Stimulated activated CD4-positive, alpha-beta T cell treated with anti-CD3 and anti-CD28 coated beads, Interleukin-15, amount 100 ng/mL, for 1 hour (primary cell): ENCODE measurements at regions not wholly inside any gene's neighbourhood (a gene's known extent, or its start where the extent isn't known, plus 50 kb on each side); places are given as distances from the start of the nearest gene placed in this dataset.
"Not testable (repeated sequence)": the region's sequence is repeated elsewhere in the genome, so short reads cannot be mapped to it uniquely, and the experiment has no call there.

Source experiments
- DNase-seq, 2 donors: peaks; one replicate each; pipeline ENCODE4 v3.0.0-alpha.2; 2020; ENCODE audit warnings: low read depth in 1 of 2, low spot score in 1 of 2

DNA sequence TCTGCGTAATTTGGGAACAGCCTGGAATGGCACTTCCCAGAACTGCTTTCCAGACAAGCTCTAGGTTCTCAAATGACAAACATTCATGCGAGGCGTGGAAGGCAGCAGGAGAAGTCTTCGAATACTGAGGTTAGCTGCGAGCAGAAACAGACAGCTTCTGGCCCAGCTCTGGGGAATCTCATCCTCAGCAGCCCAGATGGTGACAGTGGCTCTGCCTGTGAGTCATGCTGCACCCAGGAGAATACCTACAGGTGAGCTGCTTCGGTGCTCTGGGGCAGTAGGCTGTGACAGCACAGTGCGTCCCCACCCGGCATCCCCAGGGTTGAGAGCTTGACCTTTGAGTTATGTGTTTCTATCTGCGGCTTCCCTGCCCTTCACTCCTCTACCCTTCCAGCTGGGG is 258.6 kb downstream of the KLF13 start:
- no peak for DNase-seq

DNA sequence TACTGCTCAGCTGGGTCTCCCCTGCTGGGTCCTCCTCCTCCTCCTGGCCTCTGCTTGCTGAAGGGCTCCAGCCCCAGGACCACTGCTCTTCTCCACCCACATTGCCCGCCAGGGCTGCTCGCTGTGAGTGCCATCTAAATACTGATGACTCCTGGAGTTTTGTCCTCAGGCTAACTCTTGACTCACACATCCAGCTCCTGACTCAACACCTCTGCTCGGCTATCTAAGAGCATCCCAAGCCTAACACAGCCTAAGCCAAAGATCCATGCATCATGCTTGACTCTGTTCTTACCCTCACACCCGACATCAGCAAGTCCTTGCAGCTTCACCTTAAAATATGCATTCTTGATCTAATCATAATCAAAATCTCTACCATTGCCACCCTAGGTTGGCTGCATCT is 260.2 kb downstream of the KLF13 start:
- no peak for DNase-seq

DNA sequence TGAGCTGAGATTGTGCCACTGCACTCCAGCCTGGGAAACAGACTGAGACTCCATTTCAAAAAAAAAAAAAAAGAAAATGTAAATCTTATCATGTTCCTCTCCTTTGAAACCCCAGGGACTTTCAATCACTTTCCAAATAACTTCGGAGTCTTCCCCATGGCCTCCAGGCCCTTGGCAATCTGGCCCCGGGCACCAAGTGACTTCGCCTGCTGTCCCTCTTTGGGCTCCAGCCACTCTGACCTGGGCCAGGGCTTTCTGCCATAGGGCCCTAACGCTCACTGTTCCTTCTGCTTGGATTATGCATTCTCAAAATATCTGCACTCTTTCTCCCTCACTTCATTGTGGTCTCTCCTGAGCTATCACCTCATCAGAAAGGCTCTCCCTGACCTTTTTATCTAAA is 260.9 kb downstream of the KLF13 start:
- DNase-seq, result no peak

DNA sequence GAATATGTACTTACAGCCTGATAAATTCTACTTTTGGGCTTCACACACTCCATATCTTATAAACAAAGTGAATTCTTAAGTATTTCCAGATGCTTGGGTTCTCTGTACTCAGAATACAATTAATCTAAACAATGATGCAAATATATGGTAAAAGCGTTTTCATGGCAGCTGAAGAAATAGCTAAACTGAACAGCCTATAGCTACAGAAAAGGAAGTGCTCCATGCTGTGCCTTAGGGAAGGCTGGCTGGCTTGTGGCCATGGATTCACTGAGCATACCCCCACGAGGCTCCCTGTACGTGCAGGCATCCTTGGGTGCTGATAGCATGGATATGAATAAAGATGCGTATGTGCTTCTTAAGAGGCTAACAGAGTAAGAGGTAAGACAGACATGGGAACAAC is 264.0 kb downstream of the KLF13 start:
- DNase-seq, result no peak

DNA sequence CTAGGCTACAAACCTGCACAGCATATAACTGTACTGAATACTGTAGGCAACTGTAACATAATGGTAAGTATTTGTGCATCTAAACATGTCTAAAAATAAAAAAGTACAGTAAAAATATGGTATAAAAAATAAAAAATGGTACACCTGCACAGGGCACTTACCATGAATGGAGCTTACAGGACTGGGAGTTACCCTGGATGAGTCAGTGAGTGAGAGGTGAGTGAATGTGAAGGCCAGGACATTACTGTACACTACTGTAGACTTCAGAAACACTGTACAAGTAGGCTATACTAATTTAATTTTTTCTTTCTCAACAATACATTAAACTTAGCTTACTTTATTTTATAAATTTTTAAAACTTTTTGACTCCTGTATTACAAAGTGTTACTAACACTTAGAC is 265.3 kb downstream of the KLF13 start:
- no peak for DNase-seq

DNA sequence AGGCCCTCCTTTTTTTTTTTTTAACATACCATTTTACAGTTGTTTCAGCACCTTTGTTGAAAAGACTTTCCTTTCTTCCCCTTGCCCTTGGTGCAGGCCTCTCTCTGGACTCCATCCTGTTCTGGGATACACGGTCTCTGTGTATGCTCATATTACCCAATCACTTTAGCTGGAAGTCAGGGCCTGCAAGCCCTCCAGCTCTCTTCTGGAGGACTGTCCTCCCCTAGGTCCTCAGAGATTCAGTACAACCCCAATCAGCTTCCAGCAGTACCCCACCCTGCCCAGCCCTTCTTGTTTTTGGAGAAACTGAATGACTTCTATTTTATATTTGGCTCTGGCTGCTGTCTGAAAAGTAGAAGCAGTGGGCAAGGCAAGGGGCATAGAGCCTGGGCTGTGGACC is 270.8 kb downstream of the KLF13 start:
- DNase-seq, result no peak

DNA sequence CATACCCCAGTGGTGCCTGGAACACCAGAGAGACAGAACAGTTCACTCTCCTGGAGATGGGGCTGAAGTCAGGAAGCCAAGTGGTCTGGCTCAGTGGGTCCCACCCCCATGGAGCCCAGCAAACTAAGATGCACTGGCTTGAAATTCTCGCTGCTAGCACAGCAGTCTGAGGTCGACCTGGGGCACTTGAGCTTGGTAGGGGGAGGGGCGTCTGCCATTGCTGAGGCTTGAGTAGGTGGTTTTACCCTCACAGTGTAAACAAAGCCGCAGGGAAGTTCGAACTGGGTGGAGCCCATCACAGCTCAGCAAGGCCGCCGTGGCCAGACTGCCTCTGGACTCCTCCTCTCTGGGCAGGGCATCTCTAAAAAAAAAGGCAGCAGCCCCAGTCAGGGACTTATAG is 272.0 kb downstream of the KLF13 start:
- DNase-seq, result no peak

DNA sequence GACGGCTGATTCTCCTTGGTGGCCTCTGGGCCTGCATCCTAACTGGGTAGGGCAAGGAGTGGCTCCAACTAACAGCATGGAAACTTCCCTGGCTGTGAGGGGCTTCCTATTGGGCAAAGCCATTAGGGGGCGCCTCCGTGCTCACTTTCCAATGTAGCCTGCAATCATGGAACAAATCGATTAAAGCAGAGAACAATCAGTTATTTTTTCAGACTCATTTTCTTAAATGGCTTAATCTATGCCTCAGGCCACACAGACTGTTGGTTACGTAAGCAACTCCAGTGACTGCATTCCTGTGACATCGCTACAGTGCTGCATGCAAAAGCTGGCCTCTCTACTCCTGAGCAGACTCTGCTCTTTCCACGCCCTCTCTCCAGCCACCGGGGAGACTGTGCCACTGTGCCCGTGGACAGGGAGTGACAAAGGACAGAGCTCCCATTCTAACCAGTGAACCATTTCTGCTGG is 278.9 kb downstream of the KLF13 start:
- DNase-seq, result no peak

DNA sequence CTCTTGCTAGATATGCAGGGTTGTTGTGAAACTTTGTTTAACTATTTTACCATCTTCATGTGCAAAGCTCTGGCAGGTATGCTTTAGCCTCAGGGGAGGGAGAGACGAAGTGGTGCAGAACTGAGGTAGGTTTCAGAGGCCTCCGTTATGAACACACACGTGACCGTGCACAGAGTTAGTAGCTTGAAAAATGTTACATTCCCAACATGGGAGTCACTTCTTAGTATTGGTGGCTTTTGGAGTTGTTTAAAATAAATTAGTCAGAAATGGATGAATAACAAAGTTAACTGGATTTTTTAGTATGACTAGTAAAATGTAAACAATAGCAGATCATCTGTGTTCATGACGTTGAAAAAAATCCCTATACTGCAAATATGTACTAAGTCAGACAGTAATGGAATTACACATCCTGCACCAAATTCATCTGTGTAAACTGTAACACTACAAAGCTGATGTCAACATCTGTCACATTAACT is 279.6 kb downstream of the KLF13 start:
- no peak for DNase-seq

DNA sequence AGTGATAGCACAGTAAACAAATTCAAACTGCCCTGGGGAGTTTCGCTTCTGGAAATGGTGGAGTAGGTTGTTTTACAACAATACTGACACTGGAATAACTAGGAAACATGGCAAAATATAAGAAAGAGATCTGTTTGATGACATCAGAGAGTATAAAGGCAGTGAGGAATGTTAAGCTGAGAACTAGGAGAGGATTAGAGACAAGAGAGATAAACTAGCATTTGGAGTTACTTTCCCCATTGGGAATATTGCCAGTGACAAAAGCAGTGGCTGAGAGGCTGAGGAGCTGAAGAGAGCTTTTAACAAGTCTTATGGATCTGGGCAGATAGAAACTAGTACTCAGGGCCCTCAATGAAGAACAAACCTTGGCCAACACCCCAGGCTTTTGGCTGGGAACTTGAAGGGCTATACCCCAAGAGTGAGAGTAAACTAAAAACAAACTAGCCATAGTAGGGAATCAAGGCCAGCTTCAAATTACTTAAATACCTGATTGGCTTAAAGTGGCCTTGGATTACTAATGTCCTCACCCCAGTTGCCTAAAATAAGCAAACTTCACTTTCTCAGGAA is 280.4 kb downstream of the KLF13 start:
- no peak for DNase-seq

DNA sequence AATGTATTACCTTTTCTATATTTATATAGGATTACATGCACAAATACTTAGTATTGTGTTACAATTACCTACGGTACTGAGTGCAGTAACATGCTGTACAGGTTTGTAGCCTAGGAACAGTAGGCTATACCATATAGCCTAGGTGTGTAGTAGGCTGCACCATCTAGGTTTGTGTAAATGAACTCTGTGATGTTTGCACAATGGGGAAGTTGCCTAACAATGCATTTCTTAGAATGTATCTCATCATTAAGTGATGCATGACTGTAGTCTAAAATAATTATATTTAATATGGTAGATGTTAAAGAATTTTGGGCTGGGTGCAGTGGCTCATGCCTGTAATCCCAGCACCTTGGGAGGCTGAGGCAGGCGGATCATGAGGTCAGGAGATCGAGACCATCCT is 281.0 kb downstream of the KLF13 start:
- no peak for DNase-seq

DNA sequence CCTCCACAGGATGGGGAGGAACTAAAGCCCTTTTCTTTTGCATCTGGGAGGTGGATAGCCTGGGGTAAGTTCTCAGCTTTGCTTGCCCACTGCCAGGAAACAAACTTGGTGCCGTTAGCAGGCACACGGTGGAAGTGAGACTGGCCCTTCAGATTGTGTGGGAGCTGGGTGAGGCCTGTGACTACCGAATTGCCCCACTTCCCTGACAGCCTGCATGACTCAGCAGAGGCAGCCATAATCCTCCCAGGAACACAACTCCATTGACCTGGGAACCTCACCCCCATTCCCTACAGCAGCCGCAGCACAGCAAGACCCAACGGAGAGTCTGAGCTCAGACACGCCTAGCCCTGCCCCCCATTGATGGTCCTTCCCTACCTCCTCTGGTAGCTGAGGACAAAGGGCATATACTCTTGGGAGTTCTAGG is 282.6 kb downstream of the KLF13 start:
- no peak for DNase-seq

DNA sequence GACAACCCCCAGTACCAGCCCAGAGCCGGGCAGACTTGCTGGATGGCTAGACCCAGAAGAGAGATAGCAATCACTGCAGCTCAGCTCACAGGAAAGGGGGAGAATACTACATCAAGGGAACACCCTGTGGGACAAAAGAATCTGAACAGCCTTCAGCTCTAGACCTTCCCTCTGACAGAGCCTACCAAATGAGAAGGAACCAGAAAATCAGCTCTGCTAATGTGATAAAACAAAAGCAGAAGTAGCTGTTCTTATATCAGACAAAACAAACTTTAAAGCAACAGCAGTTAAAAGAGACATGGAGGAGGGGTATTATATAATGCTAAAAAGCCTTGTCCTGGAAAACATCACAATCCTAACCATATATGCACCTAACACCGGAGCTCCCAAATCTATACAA is 283.3 kb downstream of the KLF13 start:
- DNase-seq, result no peak

DNA sequence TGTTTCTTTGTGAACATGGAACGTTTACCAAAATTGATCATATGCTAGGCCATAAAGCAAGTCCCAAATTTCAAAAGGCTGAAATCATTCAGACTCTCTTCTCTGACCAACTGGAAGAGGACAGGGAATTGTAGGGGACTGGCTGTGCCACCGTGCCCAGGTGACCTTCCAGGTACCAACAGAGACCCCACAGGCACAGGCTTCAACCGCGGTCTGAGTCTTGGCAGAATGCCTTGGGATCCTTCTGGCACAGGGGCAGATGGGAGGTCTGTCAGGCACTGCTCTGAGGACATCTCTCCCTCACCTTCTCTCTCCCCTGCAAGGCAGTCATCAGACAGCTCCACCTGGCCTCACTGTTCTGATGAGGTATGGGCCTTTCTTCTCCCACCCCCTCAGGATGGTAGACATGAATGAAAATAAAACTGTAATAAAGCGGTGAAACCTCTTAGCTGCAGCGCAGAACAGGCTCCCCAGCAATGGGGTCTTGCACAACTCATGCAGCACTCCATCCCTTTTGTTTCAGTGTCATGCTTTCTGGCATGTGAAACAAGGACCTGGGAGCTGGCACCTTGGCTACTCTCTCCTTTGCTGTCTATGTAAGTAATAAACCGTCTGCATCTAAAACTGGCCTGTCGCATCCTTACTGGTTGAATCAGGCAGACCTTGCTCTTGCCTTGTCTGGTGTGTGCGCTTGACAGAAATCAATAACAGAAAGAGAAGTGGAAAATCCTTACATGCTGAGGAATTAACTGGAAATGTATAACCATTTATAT is 289.2 kb downstream of the KLF13 start:
- DNase-seq, result no peak

DNA sequence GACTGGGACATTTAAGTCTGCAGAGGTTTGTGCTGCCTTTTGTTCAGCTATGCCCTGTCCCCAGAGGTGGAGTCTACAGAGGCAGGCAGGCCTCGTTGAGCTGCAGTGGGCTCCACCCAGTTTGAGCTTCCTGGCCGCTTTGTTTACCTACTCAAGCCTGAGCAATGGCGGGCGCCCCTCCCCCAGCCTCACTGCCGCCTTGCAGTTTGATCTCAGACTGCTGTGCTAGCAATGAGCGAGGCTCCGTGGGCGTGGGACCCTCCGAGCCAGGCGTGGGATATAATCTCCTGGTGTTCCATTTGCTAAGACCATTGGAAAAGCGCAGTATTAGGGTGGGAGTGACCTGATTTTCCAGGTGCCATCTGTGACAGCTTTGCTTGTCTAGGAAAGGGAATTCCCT is 296.7 kb downstream of the KLF13 start:
- DNase-seq, result not testable (repeated sequence)

DNA sequence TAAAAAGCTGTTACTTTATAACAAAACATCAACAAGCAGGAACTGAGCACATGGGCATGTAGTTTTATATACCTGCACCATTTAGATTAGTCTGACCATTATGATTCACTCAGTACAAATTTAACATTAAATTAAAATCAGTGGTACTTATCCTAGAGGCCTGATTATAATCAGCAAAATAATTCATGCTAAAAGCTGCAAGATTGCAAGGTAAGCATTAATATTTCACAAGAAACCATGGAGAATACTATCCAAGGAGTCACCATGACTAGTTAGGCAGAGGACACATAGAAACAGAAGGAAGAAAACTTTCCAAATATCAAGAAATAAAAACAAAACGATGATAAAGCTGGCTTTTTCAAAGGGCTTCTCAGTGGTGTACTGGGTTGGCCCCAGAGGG is 297.5 kb downstream of the KLF13 start:
- DNase-seq, result not testable (repeated sequence)

DNA sequence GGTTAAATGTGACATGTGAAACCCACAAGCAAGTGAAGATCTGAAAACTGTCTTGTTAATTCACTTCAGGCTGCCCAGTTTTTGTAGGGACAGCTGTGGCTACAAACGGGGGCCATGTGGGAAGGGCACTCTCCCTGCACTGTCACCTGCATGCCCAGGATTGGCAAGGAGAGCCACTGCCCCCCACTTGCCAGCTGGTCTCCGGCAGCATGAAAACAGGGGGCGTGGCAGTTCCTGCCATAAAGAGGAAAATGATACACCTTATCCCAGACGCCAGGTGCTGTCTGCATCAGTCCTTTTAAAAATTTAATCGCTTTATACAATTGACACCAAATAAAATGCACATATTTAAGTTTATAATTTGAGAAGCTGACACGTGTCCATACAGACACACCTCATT is 309.1 kb downstream of the KLF13 start:
- DNase-seq, result not testable (repeated sequence)

DNA sequence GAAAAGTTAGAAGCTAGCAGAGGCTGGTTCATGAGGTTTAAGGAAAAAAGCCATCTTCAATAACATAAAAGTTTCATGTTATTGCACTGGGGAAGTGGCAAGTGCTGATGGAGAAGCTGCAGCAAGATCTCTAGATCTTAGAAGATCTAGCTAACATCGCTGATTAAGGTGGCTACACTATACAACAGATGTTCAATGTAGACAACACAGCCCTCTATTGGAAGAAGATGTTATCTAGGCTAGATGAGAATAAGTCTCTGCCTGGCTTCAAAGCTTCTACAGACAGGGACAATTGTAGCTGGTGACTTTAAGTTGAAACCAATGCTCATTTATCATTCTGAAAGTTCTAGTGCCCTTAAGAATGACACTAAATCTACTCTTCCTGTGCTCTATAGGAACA is 310.3 kb downstream of the KLF13 start:
- DNase-seq, result not testable (repeated sequence)

DNA sequence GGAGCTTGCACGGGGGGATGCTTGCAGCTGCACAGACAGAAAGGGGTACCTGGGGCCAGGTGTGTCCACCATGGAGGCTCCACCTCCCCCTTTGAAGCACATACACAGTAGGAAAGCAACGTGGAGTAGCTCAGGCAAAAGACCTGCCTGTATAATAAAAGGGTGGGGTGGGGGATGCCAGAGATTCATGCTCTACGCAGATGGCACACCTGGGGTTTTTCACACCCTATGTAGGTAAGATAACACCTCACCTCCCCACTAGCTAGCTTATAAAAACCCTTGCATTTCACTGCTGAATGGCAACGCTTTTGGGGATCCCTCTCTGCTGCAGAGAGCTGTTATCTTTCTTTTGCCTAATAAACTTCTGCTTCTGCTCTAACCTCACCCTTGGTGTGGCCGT is 317.3 kb downstream of the KLF13 start:
- not testable (repeated sequence) for DNase-seq

DNA sequence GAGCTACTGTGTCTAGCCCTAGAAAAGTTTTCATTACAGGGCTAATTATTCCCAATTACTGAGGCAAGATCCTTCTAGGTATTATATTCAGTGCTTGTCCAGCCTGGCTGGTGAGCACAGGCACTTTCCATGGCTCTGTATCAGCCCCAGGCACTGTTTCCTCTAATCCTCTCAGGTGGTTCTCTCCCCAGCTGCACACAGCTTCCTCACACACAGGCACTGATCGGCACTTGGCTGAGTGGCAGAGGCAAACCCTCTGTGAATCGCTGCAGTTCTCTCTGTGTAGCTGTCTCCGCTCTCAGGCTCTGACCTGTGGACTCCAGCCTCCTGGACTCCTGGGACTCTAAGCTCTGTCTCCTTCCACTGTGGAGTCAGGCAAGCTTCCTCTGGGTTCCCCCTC is 318.1 kb downstream of the KLF13 start:
- DNase-seq, result not testable (repeated sequence)

DNA sequence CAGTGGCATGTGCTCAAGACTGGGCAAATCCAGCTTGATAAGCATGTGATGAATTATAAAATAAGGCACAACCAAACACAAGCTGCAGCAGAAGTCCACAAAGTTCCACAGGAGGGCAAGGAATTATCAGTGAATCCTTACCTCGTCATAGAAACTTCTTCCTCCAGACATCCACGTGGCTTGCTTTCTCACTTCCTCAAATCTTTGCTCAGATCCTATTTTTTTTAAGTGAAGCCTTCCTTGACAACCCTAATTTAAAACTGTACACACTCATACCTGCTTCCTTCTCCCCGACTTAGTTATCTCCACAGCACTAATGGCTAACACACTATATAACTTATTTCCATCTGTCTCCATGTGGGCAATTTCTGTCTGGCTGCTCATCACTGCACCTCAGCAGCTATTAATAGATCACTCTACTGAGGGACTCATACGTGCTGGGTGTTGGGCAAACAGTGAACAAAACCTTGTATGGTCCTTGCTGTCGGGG is 320.7 kb downstream of the KLF13 start:
- not testable (repeated sequence) for DNase-seq

DNA sequence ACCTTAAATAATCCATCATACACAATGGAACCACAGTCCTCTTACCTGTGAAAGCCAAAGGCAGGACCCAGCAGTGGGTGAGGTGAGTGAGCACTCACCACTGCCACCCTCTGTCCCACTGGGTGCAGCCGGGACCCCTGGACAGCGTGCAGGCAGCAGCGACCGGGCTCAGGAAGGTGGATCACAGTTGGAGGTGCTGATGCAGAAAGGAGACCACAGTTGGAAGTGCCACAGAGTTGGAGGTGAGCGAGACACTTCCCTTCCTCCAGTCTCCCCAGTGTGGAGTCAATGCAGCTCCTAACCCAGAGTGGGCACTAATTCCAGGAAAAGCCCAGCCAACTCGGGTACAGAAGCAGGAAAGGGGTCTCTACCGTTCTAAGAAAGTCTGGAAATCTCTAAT is 323.0 kb downstream of the KLF13 start:
- DNase-seq, result not testable (repeated sequence)
